Inflammatory macrophage treated with lipopolysaccharide for 1 hour (primary cell): ENCODE measurements at regions not wholly inside any gene's neighbourhood (a gene's known extent, or its start where the extent isn't known, plus 50 kb on each side); places are given as distances from the start of the nearest gene placed in this dataset.
"Not testable (repeated sequence)": the region's sequence is repeated elsewhere in the genome, so short reads cannot be mapped to it uniquely, and the experiment has no call there.

ENCODE experiments used
- DNase-seq, 2 donors: peaks; one replicate each; pipeline ENCODE4 v3.0.0-alpha.2; 2020 to 2022

GRCh38 chr19:28583242-28583641 is 629.7 kb downstream of the UQCRFS1 start:
- no peak for DNase-seq

GRCh38 chr19:28582796-28583195 is 630.2 kb downstream of the UQCRFS1 start:
- no peak for DNase-seq

- no peak for DNase-seq
Measured at GRCh38 chr19:28582344-28582743, 630.6 kb downstream of the UQCRFS1 start.

- DNase-seq: no peak
Measured at GRCh38 chr19:28581468-28581770, 631.5 kb downstream of the UQCRFS1 start.

- DNase-seq: no peak
Measured at GRCh38 chr19:28578786-28579505, 634.0 kb downstream of the UQCRFS1 start.

- no peak for DNase-seq
Measured at GRCh38 chr19:28578208-28578607, 634.7 kb downstream of the UQCRFS1 start.

GRCh38 chr19:28577666-28578065 is 635.3 kb downstream of the UQCRFS1 start:
- no peak for DNase-seq

- no peak for DNase-seq
Measured at GRCh38 chr19:28577233-28577632, 635.7 kb downstream of the UQCRFS1 start.

- DNase-seq: no peak
Measured at GRCh38 chr19:28575816-28576215, 637.1 kb downstream of the UQCRFS1 start.

- DNase-seq: not testable (repeated sequence)
Measured at GRCh38 chr19:28575312-28575711, 637.6 kb downstream of the UQCRFS1 start.

- no peak for DNase-seq
Measured at GRCh38 chr19:28574212-28574611, 638.7 kb downstream of the UQCRFS1 start.

- DNase-seq: no peak
Measured at GRCh38 chr19:28569132-28570131, 643.5 kb downstream of the UQCRFS1 start.

GRCh38 chr19:28567834-28568233 is 645.1 kb downstream of the UQCRFS1 start:
- DNase-seq: no peak

- DNase-seq: no peak
Measured at GRCh38 chr19:28563964-28564921, 648.7 kb downstream of the UQCRFS1 start.

- no peak for DNase-seq
Measured at GRCh38 chr19:28560786-28561185, 652.2 kb downstream of the UQCRFS1 start.

- DNase-seq: no peak
Measured at GRCh38 chr19:28558783-28559182, 654.2 kb downstream of the UQCRFS1 start.

GRCh38 chr19:28556371-28556770 is 656.6 kb downstream of the UQCRFS1 start:
- DNase-seq: no peak

GRCh38 chr19:28555317-28555716 is 657.6 kb downstream of the UQCRFS1 start:
- no peak for DNase-seq

- no peak for DNase-seq
Measured at GRCh38 chr19:28554321-28555091, 658.4 kb downstream of the UQCRFS1 start.

- DNase-seq: no peak
Measured at GRCh38 chr19:28553764-28554163, 659.2 kb downstream of the UQCRFS1 start.

- DNase-seq: no peak
Measured at GRCh38 chr19:28553005-28553404, 659.9 kb downstream of the UQCRFS1 start.

GRCh38 chr19:28549680-28550277 is 663.2 kb downstream of the UQCRFS1 start:
- DNase-seq: no peak
